Mesodermal cell (in vitro differentiated cells): ENCODE measurements at regions not wholly inside any gene's neighbourhood (a gene's known extent, or its start where the extent isn't known, plus 50 kb on each side); places are given as distances from the start of the nearest gene placed in this dataset.
"Not testable (repeated sequence)": the region's sequence is repeated elsewhere in the genome, so short reads cannot be mapped to it uniquely, and the experiment has no call there.

Experiments used
- H3K27ac ChIP-seq: 2 replicates; pipeline ENCODE4 v1.7.0; 2013; ENCODE audit warnings: mild to moderate bottlenecking, low read depth, low read length, moderate library complexity; ENCODE audit not compliant: severe bottlenecking
- H3K36me3 ChIP-seq: 2 replicates; pipeline ENCODE4 v1.7.1; 2013; ENCODE audit warnings: mild to moderate bottlenecking, low read length, moderate library complexity; ENCODE audit not compliant: control insufficient read depth, insufficient read depth
- H3K4me1 ChIP-seq: one replicate; pipeline ENCODE4 v1.7.1; 2013; ENCODE audit warnings: mild to moderate bottlenecking, low read length; ENCODE audit not compliant: insufficient read depth, control insufficient read depth, poor library complexity, severe bottlenecking
- H3K4me3 ChIP-seq: 2 replicates; pipeline ENCODE4 v1.7.0; 2013; ENCODE audit warnings: low read length, control low read depth, mild to moderate bottlenecking; ENCODE audit not compliant: insufficient read depth, poor library complexity, severe bottlenecking; ENCODE audit errors: extremely low read depth
- H3K9me3 ChIP-seq: 2 replicates; pipeline ENCODE4 v1.7.1; 2013; ENCODE audit warnings: mild to moderate bottlenecking, low read length, moderate library complexity; ENCODE audit not compliant: control insufficient read depth
- WGBS, 2 experiments: methylation state at CpG; one replicate each; pipeline ENCODE4 v1.1.5; 2013; ENCODE audit warnings: missing lambda C conversion rate in 2 of 2; ENCODE audit not compliant: insufficient coverage in 2 of 2; 5-methylcytosine and 5-hydroxymethylcytosine counted together

DNA sequence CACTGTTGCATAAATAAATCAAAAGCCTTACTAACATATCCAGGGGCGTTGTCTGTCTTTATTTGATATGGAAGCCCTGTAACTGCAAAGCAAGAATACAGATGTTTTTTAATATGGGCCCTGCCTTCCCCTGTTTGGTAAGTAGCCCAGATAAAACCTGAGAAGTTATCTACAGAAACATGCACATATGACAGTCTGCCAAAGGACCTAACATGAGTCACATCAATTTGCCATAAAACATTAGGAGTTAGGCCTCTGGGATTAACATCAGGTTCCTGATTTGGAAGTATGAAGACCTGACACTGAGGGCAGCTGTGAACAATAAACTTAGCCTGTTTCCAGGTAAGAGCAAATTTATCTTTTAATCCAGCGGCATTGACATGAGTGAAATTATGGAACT lies 1588.8 kb downstream of the REEP3 start:
- 92 to 100% methylated on average over 1 to 2 of the region's 2 CpGs for WGBS, 2 experiments
- Histone ChIP-seq H3K4me1 (no peaks in the 10 kb centered on the region), H3K27ac (no peak overlapping the region), H3K9me3 (peaks cover 3% of the 10 kb centered on the region), H3K36me3 (no peaks in the 10 kb centered on the region), H3K4me3 (no peak overlapping the region)

DNA sequence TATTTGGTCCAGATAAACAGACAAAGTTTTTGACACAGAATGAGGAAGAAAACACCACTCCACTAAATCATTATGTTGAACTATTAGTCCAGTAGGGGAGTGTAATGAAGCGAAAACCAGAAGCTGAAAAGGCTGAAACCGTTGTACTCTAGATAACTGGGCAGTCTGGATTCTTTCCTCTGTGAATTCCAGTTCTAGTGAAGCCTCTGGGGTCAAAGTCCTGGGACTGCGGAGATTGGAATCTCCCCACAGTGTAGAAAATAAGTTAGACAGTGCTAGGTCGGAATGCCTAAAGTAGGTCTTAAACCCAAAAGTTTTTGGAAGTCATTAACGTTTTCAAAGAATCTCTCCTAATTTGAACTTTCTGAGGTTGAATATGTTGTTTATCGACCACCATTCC lies 1589.9 kb downstream of the REEP3 start:
- WGBS, 2 experiments, result 52 to 67% methylated on average over 1 to 3 of the region's 6 CpGs
- not testable (repeated sequence) for H3K36me3 ChIP-seq, H3K9me3 ChIP-seq, H3K27ac ChIP-seq, H3K4me3 ChIP-seq, H3K4me1 ChIP-seq

DNA sequence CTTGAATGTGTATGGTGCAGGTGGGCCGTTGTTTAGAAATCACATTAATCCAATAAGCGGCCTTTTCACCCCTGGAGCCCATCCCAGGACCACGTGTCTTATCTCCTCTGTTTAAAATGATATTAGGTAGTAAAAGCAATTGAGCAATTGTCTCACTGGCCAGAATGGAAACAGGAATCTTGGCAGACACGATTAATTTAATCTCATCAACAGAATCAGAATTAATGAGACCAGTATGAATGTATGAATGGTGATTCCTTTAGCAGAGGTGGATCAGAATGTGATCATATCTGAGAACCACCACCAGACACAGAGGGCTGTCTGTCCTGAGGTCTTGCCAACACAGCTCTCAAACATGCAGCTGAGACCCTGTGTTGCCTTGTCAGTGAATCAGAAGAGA lies 1591.4 kb downstream of the REEP3 start:
- Histone ChIP-seq H3K4me3 (no peak overlapping the region), H3K4me1 (no peaks in the 10 kb centered on the region), H3K36me3 (no peaks in the 10 kb centered on the region), H3K27ac (no peak overlapping the region), H3K9me3 (peaks cover 3% of the 10 kb centered on the region)
- WGBS, 2 experiments, result 93% methylated on average over 2 of the region's 4 CpGs; no CpG with 5 or more reads in 1 of the 2 experiments

DNA sequence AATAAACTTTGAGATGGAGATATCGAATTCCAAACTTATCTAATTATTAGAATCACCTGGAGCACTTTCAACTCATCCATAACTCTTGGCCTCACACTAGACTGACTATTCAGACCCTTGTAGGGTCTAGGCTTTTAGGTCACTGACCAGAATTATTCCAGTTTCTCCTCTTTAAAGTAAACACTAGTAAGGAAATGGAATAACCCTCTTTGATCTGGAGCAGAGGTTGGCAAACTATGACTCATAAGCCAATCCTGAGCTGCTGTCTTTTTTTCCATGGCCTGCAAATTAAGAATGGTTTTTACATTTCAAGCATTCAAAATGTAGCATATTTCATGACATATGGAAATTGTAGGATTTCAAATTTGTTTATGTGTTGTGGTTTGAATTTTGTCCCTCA lies 1601.9 kb downstream of the REEP3 start:
- Histone ChIP-seq H3K4me1 (peaks cover 3% of the 10 kb centered on the region), H3K4me3 (no peak overlapping the region), H3K27ac (no peak overlapping the region), H3K9me3 (no peaks in the 10 kb centered on the region), H3K36me3 (no peaks in the 10 kb centered on the region)
- WGBS, 2 experiments, result 80% methylated on average over 1 of the region's 1 CpG; no CpG with 5 or more reads in 1 of the 2 experiments

DNA sequence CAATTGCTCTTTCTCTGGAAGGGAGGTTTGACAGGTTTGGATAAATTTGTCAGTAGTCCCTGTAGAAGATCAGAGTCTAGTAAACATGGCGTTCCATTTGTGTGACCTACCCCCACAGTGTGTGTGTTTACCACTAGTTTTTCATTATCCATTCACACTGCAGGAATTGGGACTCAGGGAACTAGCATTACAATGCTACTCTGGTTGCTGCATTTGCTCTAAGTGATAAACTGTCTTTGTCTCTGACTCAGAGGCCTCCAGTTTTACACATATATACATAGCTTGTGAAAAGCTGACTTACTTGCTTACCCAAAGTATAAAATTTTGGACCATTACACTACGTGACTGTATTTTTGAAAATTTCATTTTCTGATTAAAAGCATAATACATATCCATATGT lies 1604.0 kb downstream of the REEP3 start:
- Histone ChIP-seq H3K9me3 (no peaks in the 10 kb centered on the region), H3K4me1 (peaks cover 3% of the 10 kb centered on the region), H3K4me3 (no peak overlapping the region), H3K36me3 (no peaks in the 10 kb centered on the region), H3K27ac (no peak overlapping the region)
- WGBS, 2 experiments, result no CpG with 5 or more reads among the region's 2 CpGs

DNA sequence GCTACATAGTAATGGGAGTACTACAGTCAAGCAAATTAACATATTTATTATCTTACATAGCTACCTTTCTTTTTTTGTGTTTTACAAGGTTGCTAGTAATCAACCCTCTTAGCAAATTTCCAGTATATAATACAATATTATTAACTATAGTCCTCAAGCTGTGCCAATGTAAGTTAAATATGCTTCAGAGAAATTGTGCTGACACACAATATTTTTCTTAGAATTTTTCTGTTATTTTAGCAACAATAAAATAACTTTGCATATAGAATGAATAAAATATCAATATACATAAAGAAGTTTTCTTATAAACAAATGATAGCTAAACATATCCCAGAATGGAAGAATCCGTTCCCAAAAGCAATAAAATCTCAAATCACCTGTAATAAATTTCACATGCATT lies 1605.1 kb downstream of the REEP3 start:
- H3K4me1 ChIP-seq, result peaks cover 3% of the 10 kb centered on the region
- H3K36me3 ChIP-seq, result no peaks in the 10 kb centered on the region
- no peak overlapping the region for H3K4me3 ChIP-seq
- no CpG with 5 or more reads among the region's 1 CpG for WGBS, 2 experiments
- no peak overlapping the region for H3K27ac ChIP-seq
- H3K9me3 ChIP-seq, result no peaks in the 10 kb centered on the region

DNA sequence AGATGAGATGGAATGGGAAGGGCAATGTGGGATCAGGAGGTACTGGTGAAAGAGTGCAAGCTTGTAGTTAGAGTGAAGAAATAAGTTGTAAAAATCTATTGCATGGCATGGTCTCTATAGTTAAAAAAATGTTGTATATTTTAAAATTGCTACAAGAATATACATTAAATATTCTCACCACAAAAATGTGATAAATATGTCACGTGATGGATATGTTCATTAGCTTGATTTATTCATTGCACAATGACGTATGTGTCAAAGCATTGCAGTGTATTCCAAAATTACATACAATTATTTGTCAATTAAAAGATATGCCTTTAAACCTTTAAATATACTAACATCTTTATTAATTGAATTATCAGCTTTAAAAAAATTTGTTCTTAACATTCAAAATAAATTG lies 1607.1 kb downstream of the REEP3 start:
- no peaks in the 10 kb centered on the region for H3K36me3 ChIP-seq
- WGBS, 2 experiments, result no CpG with 5 or more reads among the region's 2 CpGs
- no peaks in the 10 kb centered on the region for H3K9me3 ChIP-seq
- no peak overlapping the region for H3K4me3 ChIP-seq
- H3K4me1 ChIP-seq, result no peaks in the 10 kb centered on the region
- H3K27ac ChIP-seq, result no peak overlapping the region

DNA sequence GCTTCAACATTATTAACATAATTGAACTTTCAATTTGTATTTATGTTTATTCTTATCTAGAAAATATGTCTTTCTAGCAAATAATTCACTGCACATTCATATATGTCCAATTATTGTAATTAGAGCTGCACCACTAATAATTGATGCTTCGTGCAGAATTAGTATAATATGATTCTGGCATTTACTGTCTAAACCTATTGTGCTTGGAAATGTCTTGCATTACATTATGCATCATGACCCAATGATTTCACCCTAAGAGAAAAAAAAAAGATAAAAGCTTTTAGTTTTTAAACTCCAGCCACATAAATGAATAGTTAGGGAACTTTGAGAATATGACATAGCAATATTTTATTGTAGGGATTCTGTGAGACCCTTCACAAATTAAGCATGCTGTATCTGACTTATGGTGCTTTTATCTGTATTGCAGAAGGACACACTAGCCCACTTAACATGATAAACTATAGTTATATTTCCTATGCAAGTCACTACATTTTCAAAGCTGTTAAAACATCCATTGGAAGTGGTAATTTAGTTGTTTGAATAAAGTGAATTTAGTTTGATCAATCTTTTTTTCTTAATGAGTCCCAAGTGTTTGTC lies 1609.1 kb downstream of the REEP3 start:
- Histone ChIP-seq H3K9me3 (no peaks in the 10 kb centered on the region), H3K27ac (no peak overlapping the region), H3K4me3 (no peak overlapping the region), H3K36me3 (no peaks in the 10 kb centered on the region), H3K4me1 (no peaks in the 10 kb centered on the region)
- WGBS, 2 experiments, result no CpG with 5 or more reads among the region's 1 CpG

DNA sequence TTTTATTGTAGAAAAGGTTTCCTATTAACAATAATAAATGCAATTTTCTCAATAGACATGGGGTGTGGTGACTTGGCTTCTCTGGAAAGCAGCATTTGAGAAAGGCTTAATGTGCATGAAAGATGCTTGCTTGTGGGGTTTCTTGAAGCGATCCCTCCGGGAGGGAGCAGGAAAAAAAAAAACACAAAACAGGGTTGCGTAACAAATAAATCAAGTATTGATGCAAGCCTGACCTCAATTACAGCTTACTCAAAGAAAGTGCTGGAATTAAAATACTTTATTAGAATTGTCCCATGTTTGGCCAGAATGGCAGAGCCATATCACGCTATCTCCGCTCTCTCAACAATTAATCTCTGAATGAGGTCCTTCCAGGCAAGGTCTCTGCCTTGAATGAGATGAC lies 1612.5 kb downstream of the REEP3 start:
- WGBS, 2 experiments, result 88 to 100% methylated on average over 3 of the region's 5 CpGs
- H3K4me3 ChIP-seq, result no peak overlapping the region
- H3K9me3 ChIP-seq, result no peaks in the 10 kb centered on the region
- no peaks in the 10 kb centered on the region for H3K36me3 ChIP-seq
- no peak overlapping the region for H3K27ac ChIP-seq
- H3K4me1 ChIP-seq, result no peaks in the 10 kb centered on the region

DNA sequence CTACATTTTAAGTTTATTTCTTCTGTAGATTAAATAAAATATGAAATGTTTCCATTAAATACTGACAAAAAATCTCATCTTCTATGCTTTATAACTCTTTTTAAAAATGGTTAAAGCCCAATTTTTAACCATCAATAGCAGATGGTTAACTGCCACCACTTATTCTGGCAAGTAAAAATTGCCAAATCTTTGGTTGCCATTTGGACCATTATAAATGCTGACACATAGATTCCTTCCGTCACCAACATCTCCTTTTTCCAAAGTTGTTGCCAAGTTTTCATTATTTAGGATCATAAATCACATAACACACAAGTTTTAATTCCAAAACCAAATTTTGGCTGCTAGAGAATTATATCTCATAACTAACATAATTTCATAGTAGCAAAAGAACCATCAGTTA lies 1614.3 kb downstream of the REEP3 start:
- Histone ChIP-seq H3K4me3 (no peak overlapping the region), H3K9me3 (no peaks in the 10 kb centered on the region), H3K4me1 (no peaks in the 10 kb centered on the region), H3K27ac (no peak overlapping the region), H3K36me3 (no peaks in the 10 kb centered on the region)
- WGBS, 2 experiments, result 83 to 100% methylated on average over 1 of the region's 1 CpG

DNA sequence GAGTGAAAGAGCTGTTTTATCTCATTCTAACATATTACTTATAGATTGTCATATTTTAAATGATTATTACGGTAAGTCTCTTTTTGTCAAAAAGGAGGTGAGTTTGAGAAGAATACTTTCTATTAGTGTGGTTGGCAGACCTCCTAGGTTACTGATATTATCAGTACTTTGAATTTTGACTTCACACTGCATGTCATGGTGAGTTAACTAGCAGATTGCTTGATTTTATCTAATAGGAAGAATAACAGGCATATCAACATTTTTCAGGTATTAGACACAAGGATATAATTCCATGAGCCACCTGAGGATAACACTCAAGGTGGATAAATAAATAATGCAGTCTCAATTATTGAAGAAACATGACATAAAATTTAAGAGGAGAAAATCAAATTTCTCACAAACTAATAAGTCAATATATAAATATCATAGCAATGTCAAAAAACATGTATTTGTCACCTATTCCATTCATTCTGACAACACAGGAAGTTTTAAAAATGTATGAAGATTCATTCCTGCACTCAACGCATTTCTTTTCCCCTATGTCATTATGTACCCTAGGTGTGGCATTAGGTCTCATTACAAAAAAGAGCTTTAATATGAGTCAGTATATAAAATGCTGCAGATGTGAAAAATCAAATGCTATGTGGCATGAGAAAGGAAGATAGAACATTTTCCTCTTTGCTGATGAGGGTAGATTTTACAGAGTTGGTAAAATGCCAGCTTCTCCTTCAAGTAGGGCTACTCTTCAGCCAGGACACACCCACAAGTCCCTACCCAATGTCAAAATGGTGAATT lies 1621.6 kb downstream of the REEP3 start:
- no peak overlapping the region for H3K27ac ChIP-seq
- H3K9me3 ChIP-seq, result no peaks in the 10 kb centered on the region
- no peaks in the 10 kb centered on the region for H3K4me1 ChIP-seq
- no peak overlapping the region for H3K4me3 ChIP-seq
- WGBS, 2 experiments, result 86% methylated on average over 1 of the region's 2 CpGs; no CpG with 5 or more reads in 1 of the 2 experiments
- H3K36me3 ChIP-seq, result no peaks in the 10 kb centered on the region
